ENCODE measurements at regions not wholly inside any gene's neighbourhood (a gene's known extent, or its start where the extent isn't known, plus 50 kb on each side); places are given as distances from the start of the nearest gene placed in this dataset.
"Not testable (repeated sequence)": the region's sequence is repeated elsewhere in the genome, so short reads cannot be mapped to it uniquely, and the experiment has no call there.

- ATAC-seq = no peak
- no peak overlapping the region for H3K27ac Mint-ChIP-seq
Measured at GRCh38 chr4:165799384-165799815, 73.6 kb upstream of the TLL1 start.

GRCh38 chr4:165802452-165802851 lies 70.6 kb upstream of the TLL1 start:
- Mint-ChIP-seq H3K9me3 (peaks cover 2 to 4% of the 10 kb centered on the region in 2 donors), H3K36me3 (no peaks in the 10 kb centered on the region), H3K27ac (no peak overlapping the region)
- ATAC-seq (no peak), DNase-seq (ENCODE audit: low spot score in 2 of 2) (no peak)

More at GRCh38 chr4:165799384-165799815, 73.6 kb upstream of the TLL1 start:
- Mint-ChIP-seq H3K9me3 (peaks cover 3 to 5% of the 10 kb centered on the region in 2 donors), H3K36me3 (no peaks in the 10 kb centered on the region)
- no peak for DNase-seq (ENCODE audit: low spot score in 2 of 2)

- Mint-ChIP-seq H3K27ac (no peak overlapping the region), H3K36me3 (no peaks in the 10 kb centered on the region), H3K9me3 (no peaks in the 10 kb centered on the region)
- DNase-seq (ENCODE audit: low spot score in 2 of 2) (no peak), ATAC-seq (no peak)
Measured at GRCh38 chr4:165803005-165803404, 70.0 kb upstream of the TLL1 start.

GRCh38 chr4:165805406-165805805 lies 67.6 kb upstream of the TLL1 start:
- ATAC-seq = no peak
- no peaks in the 10 kb centered on the region for H3K36me3 Mint-ChIP-seq
- H3K9me3 Mint-ChIP-seq = no peaks in the 10 kb centered on the region

GRCh38 chr4:165806613-165807012 lies 66.4 kb upstream of the TLL1 start:
- H3K9me3 Mint-ChIP-seq = no peaks in the 10 kb centered on the region
- H3K36me3 Mint-ChIP-seq = no peaks in the 10 kb centered on the region
- ATAC-seq (no peak), DNase-seq (ENCODE audit: low spot score in 2 of 2) (no peak)
- no peak overlapping the region for H3K27ac Mint-ChIP-seq

More at GRCh38 chr4:165805406-165805805, 67.6 kb upstream of the TLL1 start:
- DNase-seq (ENCODE audit: low spot score in 2 of 2) = no peak
- H3K27ac Mint-ChIP-seq = no peak overlapping the region

- ATAC-seq (no peak), DNase-seq (ENCODE audit: low spot score in 2 of 2) (no peak)
- Mint-ChIP-seq H3K36me3 (no peaks in the 10 kb centered on the region), H3K9me3 (no peaks in the 10 kb centered on the region), H3K27ac (no peak overlapping the region)
Measured at GRCh38 chr4:165810726-165811125, 62.3 kb upstream of the TLL1 start.

GRCh38 chr4:165813606-165814005 lies 59.4 kb upstream of the TLL1 start:
- no peak for ATAC-seq
- Mint-ChIP-seq H3K36me3 (no peaks in the 10 kb centered on the region), H3K27ac (no peak overlapping the region), H3K9me3 (no peaks in the 10 kb centered on the region)
- DNase-seq (ENCODE audit: low spot score in 2 of 2) = no peak

- no peaks in the 10 kb centered on the region for H3K36me3 Mint-ChIP-seq
- H3K9me3 Mint-ChIP-seq = no peaks in the 10 kb centered on the region
- ATAC-seq (no peak), DNase-seq (ENCODE audit: low spot score in 2 of 2) (no peak)
- H3K27ac Mint-ChIP-seq = no peak overlapping the region
Measured at GRCh38 chr4:165814256-165815020, 58.6 kb upstream of the TLL1 start.

- ATAC-seq; H3K27ac Mint-ChIP-seq; H3K9me3 Mint-ChIP-seq; H3K36me3 Mint-ChIP-seq; DNase-seq (ENCODE audit: low spot score in 2 of 2): not testable (repeated sequence)
Measured at GRCh38 chr4:165819126-165819525, 53.9 kb upstream of the TLL1 start.
